GM12878 (cell line): ENCODE measurements at regions not wholly inside any gene's neighbourhood (a gene's known extent, or its start where the extent isn't known, plus 50 kb on each side); places are given as distances from the start of the nearest gene placed in this dataset.

Source experiments
- ATAC-seq: fragments of 200-7000 bp; cut with Tn5 transposase; 3 replicates; pipeline ENCODE4 v1.9.1; 2020; ENCODE audit warnings: mild to moderate bottlenecking, moderate library complexity
- BruUV-seq: library from RNA; stranded (reverse); fragments of 400-500 nt; replicated peaks from 2 replicates; lab custom pipeline; 2021; lab: Mats Ljungman, UMichigan
- CTCF ChIA-PET: fragments of 300-600 bp; sonication (Branson Sonifier 250); formaldehyde crosslinking; extraction: SDS; loops from one replicate; lab custom pipeline; 2021; ENCODE audit warnings: inconsistent platforms; lab: Yijun Ruan, JAX
- POLR2A ChIA-PET: fragments of 350-600 bp; formaldehyde crosslinking; extraction: SDS; loops from one replicate; lab custom pipeline; 2021; ENCODE audit warnings: inconsistent platforms; lab: Charles Lee
- RAD21 ChIA-PET: fragments of 300-600 bp; sonication (Branson Sonifier 250); formaldehyde crosslinking; loops from one replicate; lab custom pipeline; 2023; ENCODE audit warnings: antibody characterized with exemption; ENCODE audit not compliant: unreplicated experiment; lab: Charles Lee
- SMC1A ChIA-PET: fragments of 300-600 bp; sonication (Branson Sonifier 250); formaldehyde crosslinking; loops from one replicate; lab custom pipeline; 2023; ENCODE audit not compliant: unreplicated experiment, uncharacterized antibody; lab: Charles Lee
- DNase-seq: peaks from one replicate; pipeline ENCODE4 v3.0.0-alpha.2; 2011; ENCODE audit warnings: low read depth, low spot score
- FAIRE-seq: peaks from 3 replicates; lab custom pipeline; 2011; peaks lifted over from hg19 to GRCh38; lab: Jason Lieb, UNC
- H2AFZ ChIP-seq: 2 replicates; pipeline ENCODE4 v1.6.0; 2011; ENCODE audit warnings: low read depth, low read length, control low read depth; ENCODE audit not compliant: control insufficient read depth
- H3K27ac ChIP-seq: 2 replicates; pipeline ENCODE4 v1.5.1; 2011; ENCODE audit warnings: control low read depth; ENCODE audit not compliant: control insufficient read depth, insufficient read depth
- H3K27me3 ChIP-seq, 2 experiments: replicated peaks in 1 of 2; 2 replicates each; pipeline versions ENCODE4 v1.6.0 to v1.6.1; 2011; ENCODE audit warnings: low read length in 1 of 2; ENCODE audit not compliant: control insufficient read depth in 2 of 2, insufficient read depth in 2 of 2
- H3K36me3 ChIP-seq, 2 experiments: 2 replicates each; pipeline ENCODE4 v1.5.1; 2011; ENCODE audit warnings: low read length in 1 of 2; ENCODE audit not compliant: control insufficient read depth in 2 of 2, insufficient read depth in 2 of 2
- H3K4me1 ChIP-seq: 2 replicates; pipeline ENCODE4 v1.6.1; 2011; ENCODE audit warnings: mild to moderate bottlenecking, low read length, moderate library complexity, mixed read lengths; ENCODE audit not compliant: control insufficient read depth, insufficient read depth
- H3K4me2 ChIP-seq: 2 replicates; pipeline ENCODE4 v1.6.0; 2011; ENCODE audit warnings: control low read depth; ENCODE audit not compliant: control insufficient read depth, insufficient read depth
- H3K4me3 ChIP-seq: fragments of 200-600 bp; sonication (generic); 2 replicates; pipeline ENCODE4 v1.5.1; 2016
- H3K79me2 ChIP-seq: 2 replicates; pipeline ENCODE4 v1.6.0; 2011; ENCODE audit warnings: low read length; ENCODE audit not compliant: control insufficient read depth, insufficient read depth
- H3K9ac ChIP-seq: 2 replicates; pipeline ENCODE4 v1.8.0; 2011; ENCODE audit warnings: low read length, control low read depth, mixed read lengths; ENCODE audit not compliant: control insufficient read depth, insufficient read depth
- H3K9me3 ChIP-seq: replicated peaks from 3 replicates; pipeline ENCODE4 v1.5.1; 2011; ENCODE audit warnings: mild to moderate bottlenecking, low read length; ENCODE audit not compliant: control insufficient read depth, insufficient read depth
- H4K20me1 ChIP-seq: 2 replicates; pipeline ENCODE4 v1.6.0; 2011; ENCODE audit not compliant: control insufficient read depth, insufficient read depth
- BACH1 ChIP-seq: fragments of 450-650 bp; IDR thresholded peaks from 2 replicates; pipeline ENCODE4 v1.6.1; 2017; ENCODE audit warnings: mild to moderate bottlenecking, borderline replicate concordance
- CBX3 ChIP-seq: fragments of 200-600 bp; sonication (generic); IDR thresholded peaks from 2 replicates; pipeline ENCODE4 v1.6.1; 2016; ENCODE audit warnings: low read depth, borderline replicate concordance
- CHD1 ChIP-seq: IDR thresholded peaks from 2 replicates; pipeline ENCODE4 v1.6.1; 2012; ENCODE audit warnings: low read depth, low read length, improper control_type of control experiment
- CHD2 ChIP-seq: IDR thresholded peaks from 2 replicates; pipeline ENCODE4 v1.6.1; 2011; ENCODE audit warnings: low read depth, low read length, improper control_type of control experiment, borderline replicate concordance
- DPF2 ChIP-seq: fragments of 450-650 bp; IDR thresholded peaks from 2 replicates; pipeline ENCODE4 v1.6.1; 2017; ENCODE audit warnings: mild to moderate bottlenecking
- E2F4 ChIP-seq: IDR thresholded peaks from 2 replicates; pipeline ENCODE4 v1.6.1; 2012; ENCODE audit warnings: low read depth, low read length, improper control_type of control experiment
- ELK1 ChIP-seq: IDR thresholded peaks from 2 replicates; pipeline ENCODE4 v1.6.1; 2012; ENCODE audit warnings: low read depth, low read length, improper control_type of control experiment
- EZH2 ChIP-seq: IDR thresholded peaks from 2 replicates; pipeline ENCODE4 v1.6.1; 2012; ENCODE audit warnings: low read depth, mild to moderate bottlenecking, control low read depth, inconsistent platforms, low read length, borderline replicate concordance; ENCODE audit not compliant: control insufficient read depth
- FOS ChIP-seq: IDR thresholded peaks from 3 replicates; pipeline ENCODE4 v1.6.1; 2011; ENCODE audit warnings: borderline replicate concordance; ENCODE audit not compliant: insufficient read length; ENCODE audit errors: extremely low read depth
- HDAC6 ChIP-seq: fragments of 200-600 bp; sonication (generic); IDR thresholded peaks from one replicate; pipeline ENCODE4 v1.8.0; 2017; ENCODE audit warnings: antibody characterized with exemption; ENCODE audit not compliant: unreplicated experiment
- IKZF1 ChIP-seq: fragments of 450-650 bp; conservative IDR thresholded peaks from 2 replicates; pipeline ENCODE4 v1.6.1; 2017; ENCODE audit warnings: antibody characterized with exemption, mild to moderate bottlenecking
- MXI1 ChIP-seq: fragments of 150-350 bp; IDR thresholded peaks from 2 replicates; pipeline ENCODE4 v1.6.1; 2011; ENCODE audit warnings: low read depth, mild to moderate bottlenecking, inconsistent platforms, low read length, improper control_type of control experiment
- PKNOX1 ChIP-seq: fragments of 450-650 bp; IDR thresholded peaks from 2 replicates; pipeline ENCODE4 v1.6.1; 2016; ENCODE audit warnings: mild to moderate bottlenecking
- RAD51 ChIP-seq: fragments of 450-650 bp; IDR thresholded peaks from 2 replicates; pipeline ENCODE4 v1.6.1; 2016; ENCODE audit warnings: moderate library complexity, mild to moderate bottlenecking, inconsistent platforms
- SMAD5 ChIP-seq: IDR thresholded peaks from 2 replicates; pipeline ENCODE4 v1.6.1; 2016; ENCODE audit warnings: antibody characterized with exemption, low read depth
- SPI1 ChIP-seq: IDR thresholded peaks from 2 replicates; pipeline ENCODE4 v1.6.1; 2011; ENCODE audit warnings: low read depth, mild to moderate bottlenecking, low read length, moderate library complexity, borderline replicate concordance; ENCODE audit not compliant: insufficient read depth
- SREBF1 ChIP-seq: IDR thresholded peaks from 2 replicates; pipeline ENCODE4 v1.6.1; 2012; ENCODE audit warnings: mild to moderate bottlenecking, low read length
- WRNIP1 ChIP-seq: IDR thresholded peaks from 2 replicates; pipeline ENCODE4 v1.6.1; 2011; ENCODE audit warnings: low read depth, low read length, improper control_type of control experiment, borderline replicate concordance
- ZNF217 ChIP-seq: fragments of 450-650 bp; IDR thresholded peaks from 2 replicates; pipeline ENCODE4 v1.6.1; 2017; ENCODE audit warnings: antibody characterized with exemption, mild to moderate bottlenecking
- ZNF592 ChIP-seq: fragments of 450-650 bp; IDR thresholded peaks from 2 replicates; pipeline ENCODE4 v1.6.1; 2017; ENCODE audit warnings: mild to moderate bottlenecking, moderate library complexity
- WGBS: methylation state at CpG from one replicate; pipeline ENCODE4 v1.1.6; 2016; ENCODE audit warnings: low lambda C conversion rate; ENCODE audit not compliant: insufficient replicate concordance, insufficient coverage; ENCODE audit errors: missing lambda C conversion rate; 5-methylcytosine and 5-hydroxymethylcytosine counted together
- in situ Hi-C: fragments of 300-500 bp; cut with MboI; formaldehyde crosslinking; loops from 9 replicates; pipeline ENCODE4 v1.14.3; 2018; ENCODE audit warnings: mixed read lengths
- intact Hi-C: fragments of 100-400 bp; cut with micrococcal nuclease; formaldehyde crosslinking; loops from one replicate; pipeline ENCODE4 v1.14.2; 2022; ENCODE audit not compliant: unreplicated experiment

- Histone ChIP-seq H3K4me3 (no peak overlapping the region), H2AFZ (no peak overlapping the region), H3K27ac (no peak overlapping the region), H3K27me3 (no peaks in the 10 kb centered on the region), H3K36me3 (no peaks in the 10 kb centered on the region), H3K4me1 (no peaks in the 10 kb centered on the region), H3K9me3 (no peaks in the 10 kb centered on the region), H3K79me2 (no peaks in the 10 kb centered on the region), H4K20me1 (no peaks in the 10 kb centered on the region), H3K4me2 (no peak overlapping the region), H3K9ac (no peak overlapping the region)
- FAIRE-seq (no peak), ATAC-seq (no peak), DNase-seq (no peak)
- in situ Hi-C loops = no loop called here
- intact Hi-C loops = no loop called here
- ChIA-PET POLR2A (no interaction called here), SMC1A (no interaction called here), CTCF (no interaction called here), RAD21 (no interaction called here)
- no TSS peak for BruUV-seq
- WGBS = 0% methylated on average over 1 of the region's 1 CpG
- TF ChIP-seq PKNOX1 (no peak), FOS (no peak), CHD1 (no peak), MXI1 (no peak), SMAD5 (no peak), RAD51 (no peak), CHD2 (no peak), WRNIP1 (no peak), ZNF592 (no peak), ZNF217 (no peak), SPI1 (no peak), ELK1 (no peak), SREBF1 (no peak), BACH1 (no peak), E2F4 (no peak), DPF2 (no peak), EZH2 (no peak), HDAC6 (no peak), CBX3 (no peak), IKZF1 (no peak)
Measured at GRCh38 chr7:85392789-85393188, 205.9 kb upstream of the SEMA3D start.
